Stimulated activated CD8-positive, alpha-beta memory T cell treated with anti-CD3 and anti-CD28 coated beads, Interleukin-4, amount 100 ng/mL, for 24 hours (primary cell): ENCODE measurements at regions not wholly inside any gene's neighbourhood (a gene's known extent, or its start where the extent isn't known, plus 50 kb on each side); places are given as distances from the start of the nearest gene placed in this dataset.

Source experiments
- DNase-seq: peaks from one replicate; pipeline ENCODE4 v3.0.0-alpha.2; 2020; ENCODE audit warnings: low read depth

GRCh38 chr5:38099205-38100168, 158.9 kb upstream of the EGFLAM start:
- DNase-seq = no peak

GRCh38 chr5:38094889-38095288, 163.5 kb upstream of the EGFLAM start:
- DNase-seq = no peak

GRCh38 chr5:38093855-38094254, 164.5 kb upstream of the EGFLAM start:
- no peak for DNase-seq

GRCh38 chr5:38086777-38087176, 171.6 kb upstream of the EGFLAM start:
- no peak for DNase-seq

- no peak for DNase-seq
Observed at GRCh38 chr5:38079620-38080402, 178.5 kb upstream of the EGFLAM start.

GRCh38 chr5:38078161-38078560, 180.2 kb upstream of the EGFLAM start:
- DNase-seq = no peak

- no peak for DNase-seq
Observed at GRCh38 chr5:38077652-38078051, 180.7 kb upstream of the EGFLAM start.

- DNase-seq = no peak
Observed at GRCh38 chr5:38071831-38072694, 186.3 kb upstream of the EGFLAM start.

- no peak for DNase-seq
Observed at GRCh38 chr5:38070304-38070950, 187.9 kb upstream of the EGFLAM start.

- no peak for DNase-seq
Observed at GRCh38 chr5:38069360-38069759, 189.0 kb upstream of the EGFLAM start.

- no peak for DNase-seq
Observed at GRCh38 chr5:38060354-38060753, 198.0 kb upstream of the EGFLAM start.

GRCh38 chr5:38059876-38060275, 198.5 kb upstream of the EGFLAM start:
- DNase-seq = no peak

GRCh38 chr5:38051711-38052511, 206.4 kb upstream of the EGFLAM start:
- DNase-seq = no peak

- DNase-seq = no peak
Observed at GRCh38 chr5:38048400-38048799, 208.6 kb upstream of the GDNF start.

GRCh38 chr5:38046103-38046502, 206.3 kb upstream of the GDNF start:
- DNase-seq = no peak

- DNase-seq = no peak
Observed at GRCh38 chr5:38045446-38045845, 205.6 kb upstream of the GDNF start.

- no peak for DNase-seq
Observed at GRCh38 chr5:38039826-38040225, 200.0 kb upstream of the GDNF start.

- DNase-seq = no peak
Observed at GRCh38 chr5:38039091-38039490, 199.2 kb upstream of the GDNF start.

- DNase-seq = no peak
Observed at GRCh38 chr5:38036765-38037164, 196.9 kb upstream of the GDNF start.

- no peak for DNase-seq
Observed at GRCh38 chr5:38032149-38032548, 192.3 kb upstream of the GDNF start.

- DNase-seq = no peak
Observed at GRCh38 chr5:38031304-38031703, 191.5 kb upstream of the GDNF start.
